Body of pancreas (tissue), 4 donors: ENCODE measurements at regions not wholly inside any gene's neighbourhood (a gene's known extent, or its start where the extent isn't known, plus 50 kb on each side); places are given as distances from the start of the nearest gene placed in this dataset.

Experiments
- ATAC-seq: fragments of 150-250 bp; one replicate; pipeline ENCODE4 v1.9.1; 2016
- DNase-seq, 4 donors: peaks; one replicate each; pipeline ENCODE4 v3.0.0-alpha.2; 2019
- H3K27ac ChIP-seq, 4 donors: fragments of 200-600 bp; sonication (generic); 1 replicate in 3 of 4; 2 replicates in 1 of 4; pipeline versions ENCODE4 v1.5.1 to v1.6.1; 2016 to 2019; ENCODE audit warnings: mild to moderate bottlenecking in 1 of 4, mixed read lengths in 1 of 4, moderate library complexity in 1 of 4
- H3K27me3 ChIP-seq, 2 donors: fragments of 200-600 bp; sonication (generic); one replicate each; pipeline ENCODE4 v1.6.0; 2016; ENCODE audit warnings: mild to moderate bottlenecking in 1 of 2
- H3K36me3 ChIP-seq, 2 donors: fragments of 200-600 bp; sonication (generic); replicated peaks in 1 of 2; 2 replicates each; pipeline ENCODE4 v1.5.1; 2016; ENCODE audit warnings: low read depth in 2 of 2; ENCODE audit not compliant: insufficient read depth in 1 of 2
- H3K4me1 ChIP-seq: fragments of 200-600 bp; sonication (generic); one replicate; pipeline ENCODE4 v1.6.0; 2016
- H3K4me3 ChIP-seq, 2 donors: fragments of 200-600 bp; sonication (generic); 1 replicate in 1 of 2; 2 replicates in 1 of 2; pipeline ENCODE4 v1.5.1; 2016 to 2019
- H3K9me3 ChIP-seq, 3 donors: fragments of 200-600 bp; sonication (generic); 1 replicate in 2 of 3; 2 replicates in 1 of 3; pipeline ENCODE4 v1.5.1; 2016
- POLR2A ChIP-seq, 3 donors: fragments of 450-650 bp; IDR thresholded peaks; one replicate each; pipeline ENCODE4 v1.6.1; 2016; ENCODE audit warnings: antibody characterized with exemption in 3 of 3, mild to moderate bottlenecking in 2 of 3
- WGBS, 2 donors: methylation state at CpG; one replicate each; pipeline ENCODE4 v1.1.5; 2017; 5-methylcytosine and 5-hydroxymethylcytosine counted together
- intact Hi-C: fragments of 100-400 bp; cut with DNase I; formaldehyde crosslinking; loops from one replicate; pipeline ENCODE4 v1.15.1; 2023
- TF ChIP-seq, protein P1 (sequence below), 7 experiments: fragments of 450-650 bp in 4 of 7; fragments of 200-600 bp in 3 of 7; sonication (generic) in 3 of 7; IDR thresholded peaks; one replicate each; pipeline ENCODE4 v1.5.1; 2016 to 2019; ENCODE audit warnings: antibody characterized with exemption in 7 of 7

DNA sequence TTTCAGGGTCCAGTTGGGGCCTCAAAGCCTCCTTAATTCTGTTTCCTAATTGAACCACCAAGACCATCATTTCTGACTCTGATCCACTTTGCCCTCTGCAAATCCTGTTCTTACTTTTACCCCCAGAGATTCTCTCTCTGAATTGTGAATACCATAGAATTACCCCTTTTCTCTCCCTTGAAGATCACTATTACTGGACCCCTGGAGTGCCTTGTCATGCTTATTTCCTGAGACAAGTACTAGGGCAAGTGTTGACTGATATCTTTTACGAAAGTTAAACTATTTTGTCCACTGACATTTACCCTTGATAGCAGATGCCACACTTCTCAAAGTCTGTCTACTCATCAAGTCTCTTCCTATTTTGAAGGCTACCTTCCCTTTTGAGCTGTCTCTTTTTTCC is 246.9 kb upstream of the PTGER4 start:
- Histone ChIP-seq H3K27me3 (no peaks in the 10 kb centered on the region), H3K27ac (no peak overlapping the region), H3K4me3 (no peak overlapping the region), H3K4me1 (no peaks in the 10 kb centered on the region), H3K9me3 (no peaks in the 10 kb centered on the region), H3K36me3 (no peaks in the 10 kb centered on the region)
- no peak for DNase-seq
- no peak for TF ChIP-seq POLR2A (IDR thresholded peaks at IDR 0.05)
- TF ChIP-seq, protein P1, sequence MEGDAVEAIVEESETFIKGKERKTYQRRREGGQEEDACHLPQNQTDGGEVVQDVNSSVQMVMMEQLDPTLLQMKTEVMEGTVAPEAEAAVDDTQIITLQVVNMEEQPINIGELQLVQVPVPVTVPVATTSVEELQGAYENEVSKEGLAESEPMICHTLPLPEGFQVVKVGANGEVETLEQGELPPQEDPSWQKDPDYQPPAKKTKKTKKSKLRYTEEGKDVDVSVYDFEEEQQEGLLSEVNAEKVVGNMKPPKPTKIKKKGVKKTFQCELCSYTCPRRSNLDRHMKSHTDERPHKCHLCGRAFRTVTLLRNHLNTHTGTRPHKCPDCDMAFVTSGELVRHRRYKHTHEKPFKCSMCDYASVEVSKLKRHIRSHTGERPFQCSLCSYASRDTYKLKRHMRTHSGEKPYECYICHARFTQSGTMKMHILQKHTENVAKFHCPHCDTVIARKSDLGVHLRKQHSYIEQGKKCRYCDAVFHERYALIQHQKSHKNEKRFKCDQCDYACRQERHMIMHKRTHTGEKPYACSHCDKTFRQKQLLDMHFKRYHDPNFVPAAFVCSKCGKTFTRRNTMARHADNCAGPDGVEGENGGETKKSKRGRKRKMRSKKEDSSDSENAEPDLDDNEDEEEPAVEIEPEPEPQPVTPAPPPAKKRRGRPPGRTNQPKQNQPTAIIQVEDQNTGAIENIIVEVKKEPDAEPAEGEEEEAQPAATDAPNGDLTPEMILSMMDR (IDR thresholded peaks at IDR 0.05) = no peak
- 52 to 54% methylated on average over 1 of the region's 1 CpG for WGBS, 2 donors
- no peak for ATAC-seq
- intact Hi-C loops = no loop called here

GRCh38 chr5:40431734-40432133 is 248.0 kb upstream of the PTGER4 start:
- Histone ChIP-seq H3K4me3 (no peak overlapping the region), H3K36me3 (no peaks in the 10 kb centered on the region), H3K27ac (no peak overlapping the region), H3K27me3 (no peaks in the 10 kb centered on the region), H3K9me3 (no peaks in the 10 kb centered on the region), H3K4me1 (no peaks in the 10 kb centered on the region)
- DNase-seq (no peak), ATAC-seq (no peak)
- TF ChIP-seq POLR2A (IDR thresholded peaks at IDR 0.05) = no peak
- TF ChIP-seq, protein P1 (IDR thresholded peaks at IDR 0.05) = no peak
- WGBS, 2 donors = 62 to 71% methylated on average over 1 of the region's 1 CpG
- intact Hi-C loops = no loop called here

DNA sequence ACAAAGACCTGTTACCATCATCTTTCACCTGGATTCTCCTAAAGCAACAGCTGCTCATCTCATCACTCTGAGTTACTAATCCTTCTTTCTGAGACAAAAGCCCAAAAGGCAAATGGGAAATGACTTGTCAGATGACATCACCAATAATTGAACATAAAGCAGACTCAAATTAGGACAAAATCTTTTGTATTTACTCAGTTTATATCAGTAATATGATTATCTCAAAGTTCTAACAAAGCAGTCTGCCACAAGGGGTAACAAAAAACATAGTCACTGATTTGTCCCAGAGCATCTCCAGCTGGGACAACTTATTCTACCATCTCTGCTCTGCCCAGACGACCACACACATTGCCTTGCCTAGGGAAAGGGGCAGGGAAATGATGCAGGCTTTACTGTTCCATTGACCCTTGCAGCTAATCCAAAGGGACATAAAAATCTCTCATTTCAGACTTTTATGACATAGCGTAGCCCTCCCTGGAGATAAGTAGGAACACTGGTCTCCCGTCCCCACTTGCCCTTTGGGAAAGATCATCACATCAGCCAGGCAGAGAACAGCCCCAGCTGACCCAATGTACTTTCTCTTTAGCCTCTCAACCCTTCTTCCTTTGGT is 249.5 kb upstream of the PTGER4 start:
- H3K4me1 ChIP-seq = no peaks in the 10 kb centered on the region
- no peaks in the 10 kb centered on the region for H3K9me3 ChIP-seq
- TF ChIP-seq, protein P1 (IDR thresholded peaks at IDR 0.05) = no peak
- no peak for TF ChIP-seq POLR2A (IDR thresholded peaks at IDR 0.05)
- no peak overlapping the region for H3K27ac ChIP-seq
- H3K36me3 ChIP-seq = no peaks in the 10 kb centered on the region
- intact Hi-C loops = no loop called here
- WGBS, 2 donors = 66 to 75% methylated on average over 3 of the region's 3 CpGs
- H3K4me3 ChIP-seq = no peak overlapping the region
- no peak for ATAC-seq
- DNase-seq = no peak
- H3K27me3 ChIP-seq = no peaks in the 10 kb centered on the region

GRCh38 chr5:40429258-40430100 is 250.2 kb upstream of the PTGER4 start:
- Histone ChIP-seq H3K27ac (no peak overlapping the region), H3K27me3 (no peaks in the 10 kb centered on the region), H3K36me3 (no peaks in the 10 kb centered on the region), H3K9me3 (no peaks in the 10 kb centered on the region), H3K4me1 (no peaks in the 10 kb centered on the region), H3K4me3 (no peak overlapping the region)
- TF ChIP-seq, protein P1 (IDR thresholded peaks at IDR 0.05) = no peak
- TF ChIP-seq POLR2A (IDR thresholded peaks at IDR 0.05) = no peak
- ATAC-seq (no peak), DNase-seq (peak in 1 of 4 donors; percentile 31)
- 65 to 71% methylated on average over 2 of the region's 2 CpGs for WGBS, 2 donors
- intact Hi-C loops = no loop called here
